B cell (primary cell): ENCODE measurements at regions not wholly inside any gene's neighbourhood (a gene's known extent, or its start where the extent isn't known, plus 50 kb on each side); places are given as distances from the start of the nearest gene placed in this dataset.

Experiments
- ATAC-seq: fragments of 200-7000 bp; cut with Tn5 transposase; one replicate; pipeline ENCODE4 v1.10.0; 2021; ENCODE audit warnings: low read depth, mild to moderate bottlenecking, moderate number of reproducible peaks, moderate library complexity
- CTCF ChIA-PET: fragments of 350-600 bp; sonication (Branson Sonifier 250); formaldehyde crosslinking; loops from one replicate; lab custom pipeline; 2021; ENCODE audit warnings: antibody characterized with exemption, inconsistent platforms; lab: Charles Lee
- POLR2A ChIA-PET: fragments of 350-600 bp; sonication (Branson Sonifier 250); formaldehyde crosslinking; loops from one replicate; lab custom pipeline; 2021; ENCODE audit warnings: antibody characterized with exemption; lab: Charles Lee
- DNase-seq: peaks from one replicate; pipeline ENCODE4 v3.0.0; 2013
- H2AFZ ChIP-seq: 2 replicates; pipeline ENCODE4 v1.6.1; 2012; ENCODE audit warnings: mild to moderate bottlenecking, low read depth, low read length; ENCODE audit not compliant: insufficient read depth, poor library complexity, severe bottlenecking
- H3K27ac ChIP-seq, 2 donors: 1 replicate in 1 of 2; 2 replicates in 1 of 2; pipeline ENCODE4 v1.5.1; 2012 to 2013; ENCODE audit warnings: low read length in 2 of 2, mild to moderate bottlenecking in 2 of 2, moderate library complexity in 1 of 2
- H3K27me3 ChIP-seq, 4 experiments: fragments of 200-600 bp in 1 of 4; sonication (generic) in 1 of 4; replicated peaks in 1 of 4; 1 replicate in 2 of 4; 2 replicates in 2 of 4; pipeline versions ENCODE4 v1.6.1 to v1.7.0; 2013 to 2016; ENCODE audit warnings: low read length in 3 of 4, mild to moderate bottlenecking in 2 of 4, mixed read lengths in 1 of 4, moderate library complexity in 1 of 4; ENCODE audit not compliant: insufficient read depth in 4 of 4, control insufficient read depth in 3 of 4; ENCODE audit errors: control extremely low read depth in 1 of 4
- H3K36me3 ChIP-seq, 2 experiments: replicated peaks in 1 of 2; 1 replicate in 1 of 2; 2 replicates in 1 of 2; pipeline versions ENCODE4 v1.6.1 to v1.7.1; 2013; ENCODE audit warnings: low read length in 1 of 2; ENCODE audit not compliant: insufficient read depth in 2 of 2, control insufficient read depth in 1 of 2; ENCODE audit errors: control extremely low read depth in 1 of 2, extremely low read depth in 1 of 2
- H3K4me1 ChIP-seq, 2 donors: fragments of 200-600 bp in 1 of 2; sonication (generic) in 1 of 2; 1 replicate in 1 of 2; 2 replicates in 1 of 2; pipeline versions ENCODE4 v1.5.1 to v1.6.1; 2013 to 2017; ENCODE audit warnings: low read length in 2 of 2; ENCODE audit not compliant: control insufficient read depth in 2 of 2, insufficient read depth in 2 of 2
- H3K4me2 ChIP-seq: replicated peaks from 2 replicates; pipeline ENCODE3; 2012; ENCODE audit warnings: mild to moderate bottlenecking, low read depth, low read length; ENCODE audit not compliant: poor library complexity, severe bottlenecking
- H3K4me3 ChIP-seq, 5 experiments: fragments of 200-600 bp in 1 of 5; sonication (generic) in 1 of 5; 1 replicate in 3 of 5; 2 replicates in 2 of 5; pipeline versions ENCODE4 v1.5.1 to v1.7.0; 2011 to 2016; ENCODE audit warnings: low read length in 4 of 5, mild to moderate bottlenecking in 4 of 5, low read depth in 2 of 5, control low read depth in 1 of 5, moderate library complexity in 1 of 5; ENCODE audit not compliant: insufficient read depth in 1 of 5; ENCODE audit errors: control extremely low read depth in 1 of 5, extremely low read depth in 1 of 5
- H3K79me2 ChIP-seq: fragments of 200-600 bp; sonication (generic); one replicate; pipeline ENCODE4 v1.6.0; 2016; ENCODE audit warnings: low read length; ENCODE audit not compliant: control insufficient read depth, insufficient read depth
- H3K9ac ChIP-seq: fragments of 200-600 bp; sonication (generic); 2 replicates; pipeline ENCODE4 v1.6.1; 2017; ENCODE audit warnings: mild to moderate bottlenecking, low read length, moderate library complexity
- H3K9me3 ChIP-seq, 3 donors: one replicate each; pipeline versions ENCODE4 v1.6.1 to v1.7.1; 2013; ENCODE audit warnings: low read length in 2 of 3; ENCODE audit not compliant: control insufficient read depth in 2 of 3, insufficient read depth in 1 of 3; ENCODE audit errors: control extremely low read depth in 1 of 3
- H4K20me1 ChIP-seq: 2 replicates; pipeline ENCODE4 v1.6.0; 2012; ENCODE audit warnings: mild to moderate bottlenecking, low read length; ENCODE audit not compliant: insufficient read depth, control insufficient read depth, poor library complexity, severe bottlenecking
- H3K27ac Mint-ChIP-seq: one replicate; pipeline ENCODE4 v1.8.0; 2021; ENCODE audit warnings: mixed read lengths
- H3K27me3 Mint-ChIP-seq: one replicate; pipeline ENCODE4 v1.8.0; 2021; ENCODE audit warnings: mixed read lengths
- H3K4me1 Mint-ChIP-seq: one replicate; pipeline ENCODE4 v1.8.0; 2021; ENCODE audit warnings: mixed read lengths
- H3K4me3 Mint-ChIP-seq: one replicate; pipeline ENCODE4 v1.8.0; 2021; ENCODE audit warnings: mixed read lengths
- H3K9me3 Mint-ChIP-seq: one replicate; pipeline ENCODE4 v1.8.0; 2022; ENCODE audit warnings: mixed read lengths; ENCODE audit not compliant: insufficient read depth
- EZH2 ChIP-seq: IDR thresholded peaks from 2 replicates; pipeline ENCODE4 v1.6.1; 2012; ENCODE audit warnings: borderline replicate concordance, low read depth, mild to moderate bottlenecking, moderate library complexity, low read length; ENCODE audit not compliant: insufficient read depth, poor library complexity, severe bottlenecking
- WGBS: methylation state at CpG from one replicate; pipeline ENCODE4 v1.1.5; 2013; ENCODE audit warnings: missing lambda C conversion rate; ENCODE audit not compliant: insufficient coverage; 5-methylcytosine and 5-hydroxymethylcytosine counted together
- intact Hi-C: fragments of 100-400 bp; cut with micrococcal nuclease; formaldehyde crosslinking; loops from one replicate; pipeline ENCODE4 v1.10.0; 2022
- TF ChIP-seq, protein P1 (sequence below): fragments of 200-600 bp; IDR thresholded peaks from one replicate; pipeline ENCODE4 v1.8.0; 2022; ENCODE audit warnings: antibody characterized with exemption, mild to moderate bottlenecking

DNA sequence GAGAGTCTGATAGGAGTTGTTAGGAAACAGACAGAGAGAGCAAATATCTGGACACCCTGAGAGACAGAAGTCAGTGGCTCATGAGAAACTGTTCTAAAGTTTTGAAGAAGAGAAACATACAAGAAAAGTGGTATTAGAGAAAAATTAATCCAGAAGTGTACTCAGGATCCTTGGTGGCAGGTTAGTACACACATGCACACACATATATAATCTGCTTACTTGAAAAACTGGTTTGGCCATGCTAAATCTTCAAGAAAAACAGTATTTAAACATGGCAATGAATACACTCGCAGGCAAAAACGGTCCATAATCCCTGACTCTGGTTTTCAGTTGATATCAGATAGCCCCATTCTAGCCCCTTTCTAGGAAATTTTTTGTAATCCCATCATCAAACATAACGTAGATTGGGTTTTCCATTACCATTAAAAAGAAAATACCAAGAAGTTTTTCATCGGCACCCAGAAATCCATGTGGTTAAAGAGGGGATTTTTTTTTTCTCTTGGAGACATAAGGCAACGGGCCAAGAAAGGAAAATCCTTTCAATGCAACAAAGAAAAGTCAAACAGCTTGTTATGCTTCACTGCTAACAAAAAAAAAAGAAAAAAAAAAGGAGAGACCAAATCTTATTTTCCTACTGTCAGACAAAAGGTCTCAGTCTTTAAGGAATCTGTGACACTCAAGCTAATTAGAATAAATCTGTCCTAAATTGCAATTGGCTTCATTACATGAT is 178.0 kb upstream of the MIR17HG start:
- Histone ChIP-seq H3K79me2 (no peaks in the 10 kb centered on the region), H3K4me2 (no peak overlapping the region), H2AFZ (no peak overlapping the region), H4K20me1 (no peaks in the 10 kb centered on the region), H3K4me3 (no peak overlapping the region), H3K9ac (no peak overlapping the region), H3K36me3 (no peaks in the 10 kb centered on the region), H3K27me3 (peaks cover 0 to 2% (median 0%) of the 10 kb centered on the region in 4 experiments), H3K27ac (no peak overlapping the region), H3K9me3 (no peaks in the 10 kb centered on the region), H3K4me1 (no peaks in the 10 kb centered on the region)
- H3K27ac Mint-ChIP-seq = no peak overlapping the region
- WGBS = 95% methylated on average over 2 of the region's 5 CpGs
- no peak for ATAC-seq
- no peak for DNase-seq
- H3K4me3 Mint-ChIP-seq = no peak overlapping the region
- intact Hi-C loops = no loop called here
- ChIA-PET CTCF (no interaction called here), POLR2A (no interaction called here)
- TF ChIP-seq EZH2 = no peak
- TF ChIP-seq, protein P1, sequence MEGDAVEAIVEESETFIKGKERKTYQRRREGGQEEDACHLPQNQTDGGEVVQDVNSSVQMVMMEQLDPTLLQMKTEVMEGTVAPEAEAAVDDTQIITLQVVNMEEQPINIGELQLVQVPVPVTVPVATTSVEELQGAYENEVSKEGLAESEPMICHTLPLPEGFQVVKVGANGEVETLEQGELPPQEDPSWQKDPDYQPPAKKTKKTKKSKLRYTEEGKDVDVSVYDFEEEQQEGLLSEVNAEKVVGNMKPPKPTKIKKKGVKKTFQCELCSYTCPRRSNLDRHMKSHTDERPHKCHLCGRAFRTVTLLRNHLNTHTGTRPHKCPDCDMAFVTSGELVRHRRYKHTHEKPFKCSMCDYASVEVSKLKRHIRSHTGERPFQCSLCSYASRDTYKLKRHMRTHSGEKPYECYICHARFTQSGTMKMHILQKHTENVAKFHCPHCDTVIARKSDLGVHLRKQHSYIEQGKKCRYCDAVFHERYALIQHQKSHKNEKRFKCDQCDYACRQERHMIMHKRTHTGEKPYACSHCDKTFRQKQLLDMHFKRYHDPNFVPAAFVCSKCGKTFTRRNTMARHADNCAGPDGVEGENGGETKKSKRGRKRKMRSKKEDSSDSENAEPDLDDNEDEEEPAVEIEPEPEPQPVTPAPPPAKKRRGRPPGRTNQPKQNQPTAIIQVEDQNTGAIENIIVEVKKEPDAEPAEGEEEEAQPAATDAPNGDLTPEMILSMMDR = no peak
- H3K9me3 Mint-ChIP-seq = no peaks in the 10 kb centered on the region
- no peaks in the 10 kb centered on the region for H3K4me1 Mint-ChIP-seq
- H3K27me3 Mint-ChIP-seq = no peaks in the 10 kb centered on the region

DNA sequence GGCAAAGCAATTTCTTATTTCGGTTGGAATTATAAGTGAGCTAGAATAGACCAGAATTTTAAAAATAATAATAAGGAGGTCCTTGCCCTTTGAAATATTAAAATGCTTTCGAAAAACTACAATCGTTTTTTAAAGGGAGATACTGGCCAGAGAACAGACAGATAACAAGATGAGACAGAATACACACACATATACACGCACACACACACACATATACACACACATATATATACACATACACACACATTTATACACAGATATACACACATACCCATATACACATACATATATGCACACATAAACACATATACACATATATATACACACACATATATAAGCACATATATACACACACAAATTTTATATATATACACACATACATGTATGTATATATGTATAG is 175.3 kb upstream of the MIR17HG start:
- Histone ChIP-seq H3K4me1 (no peaks in the 10 kb centered on the region), H3K4me2 (no peak overlapping the region), H3K27ac (no peak overlapping the region), H4K20me1 (no peaks in the 10 kb centered on the region), H3K9me3 (peaks cover 0 to 5% (median 0%) of the 10 kb centered on the region in 3 donors), H3K9ac (no peak overlapping the region), H3K4me3 (no peak overlapping the region), H3K27me3 (peaks cover 0 to 6% (median 2%) of the 10 kb centered on the region in 4 experiments), H2AFZ (no peak overlapping the region), H3K79me2 (no peaks in the 10 kb centered on the region), H3K36me3 (no peaks in the 10 kb centered on the region)
- Mint-ChIP-seq H3K4me3 (no peak overlapping the region), H3K27ac (no peak overlapping the region), H3K27me3 (peaks cover 4% of the 10 kb centered on the region), H3K4me1 (no peaks in the 10 kb centered on the region), H3K9me3 (no peaks in the 10 kb centered on the region)
- 100% methylated on average over 2 of the region's 4 CpGs for WGBS
- no peak for ATAC-seq
- ChIA-PET POLR2A (no interaction called here), CTCF (no interaction called here)
- TF ChIP-seq, protein P1 = no peak
- no peak for TF ChIP-seq EZH2
- intact Hi-C loops = no loop called here
- DNase-seq = no peak
